H1 (cell line): ENCODE measurements at regions not wholly inside any gene's neighbourhood (a gene's known extent, or its start where the extent isn't known, plus 50 kb on each side); places are given as distances from the start of the nearest gene placed in this dataset.

Experiments used
- CTCF ChIA-PET: fragments of 300-600 bp; sonication (Branson Sonifier 250); formaldehyde crosslinking; loops from one replicate; lab custom pipeline; 2021; ENCODE audit not compliant: partially characterized antibody; lab: Charles Lee
- POLR2A ChIA-PET: fragments of 300-600 bp; sonication (Branson Sonifier 250); formaldehyde crosslinking; loops from one replicate; lab custom pipeline; 2021; ENCODE audit warnings: inconsistent platforms; ENCODE audit not compliant: partially characterized antibody; lab: Charles Lee
- DNase-seq, 2 experiments: peaks; one replicate each; pipeline versions ENCODE4 v3.0.0 to v3.0.0-alpha.2; 2010 to 2022; ENCODE audit warnings: low spot score in 2 of 2, low read depth in 1 of 2, mixed read lengths in 1 of 2
- FAIRE-seq: peaks from 2 replicates; lab custom pipeline; 2011; peaks lifted over from hg19 to GRCh38; lab: Jason Lieb, UNC
- H2AFZ ChIP-seq: 2 replicates; pipeline ENCODE4 v1.8.1; 2012; ENCODE audit warnings: low read length, inconsistent platforms
- H2AK5ac ChIP-seq: 2 replicates; pipeline ENCODE4 v1.6.1; 2013; ENCODE audit warnings: low read depth, low read length
- H2BK120ac ChIP-seq: replicated peaks from 2 replicates; pipeline ENCODE3; 2013; ENCODE audit warnings: low read depth, low read length, inconsistent platforms
- H2BK12ac ChIP-seq: 2 replicates; pipeline ENCODE4 v1.6.1; 2013; ENCODE audit warnings: low read depth, low read length
- H2BK15ac ChIP-seq: 2 replicates; pipeline ENCODE4 v1.6.1; 2013; ENCODE audit warnings: low read length
- H2BK20ac ChIP-seq: 2 replicates; pipeline ENCODE4 v1.6.1; 2013; ENCODE audit warnings: low read length
- H2BK5ac ChIP-seq: 2 replicates; pipeline ENCODE4 v1.6.1; 2013; ENCODE audit warnings: low read depth, low read length
- H3K14ac ChIP-seq: 2 replicates; pipeline ENCODE4 v1.6.1; 2013; ENCODE audit warnings: inconsistent platforms; ENCODE audit not compliant: insufficient read length
- H3K18ac ChIP-seq: 2 replicates; pipeline ENCODE4 v1.6.1; 2013; ENCODE audit warnings: low read length; ENCODE audit errors: extremely low read depth
- H3K23ac ChIP-seq: 2 replicates; pipeline ENCODE4 v1.6.1; 2013; ENCODE audit warnings: inconsistent platforms; ENCODE audit not compliant: insufficient read length
- H3K23me2 ChIP-seq: 2 replicates; pipeline ENCODE4 v1.6.1; 2013; ENCODE audit warnings: low read depth, low read length
- H3K27ac ChIP-seq: 2 replicates; pipeline ENCODE4 v1.6.1; 2011; ENCODE audit warnings: low read depth, low read length, inconsistent platforms
- H3K27me3 ChIP-seq, 4 experiments: replicated peaks in 1 of 4; 1 replicate in 1 of 4; 2 replicates in 3 of 4; pipeline versions ENCODE4 v1.6.1 to v1.8.1; 2011 to 2013; ENCODE audit warnings: low read length in 3 of 4, mild to moderate bottlenecking in 3 of 4, inconsistent platforms in 2 of 4, mixed read lengths in 2 of 4, moderate library complexity in 1 of 4; ENCODE audit not compliant: control insufficient read depth in 3 of 4, insufficient read depth in 3 of 4; ENCODE audit errors: extremely low read depth in 1 of 4
- H3K36me3 ChIP-seq, 4 experiments: 2 replicates each; pipeline versions ENCODE4 v1.6.1 to v1.8.1; 2011 to 2013; ENCODE audit warnings: mild to moderate bottlenecking in 4 of 4, low read length in 3 of 4, moderate library complexity in 2 of 4, control low read depth in 1 of 4, inconsistent platforms in 1 of 4; ENCODE audit not compliant: insufficient read depth in 4 of 4, control insufficient read depth in 2 of 4
- H3K4ac ChIP-seq: replicated peaks from 2 replicates; pipeline ENCODE3; 2013; ENCODE audit warnings: low read length, low read depth, mixed read lengths, inconsistent platforms; ENCODE audit not compliant: insufficient read length
- H3K4me1 ChIP-seq, 4 experiments: replicated peaks in 1 of 4; 1 replicate in 1 of 4; 2 replicates in 3 of 4; pipeline versions ENCODE4 v1.6.1 to v1.8.1; 2011 to 2013; ENCODE audit warnings: low read length in 3 of 4, inconsistent platforms in 2 of 4, mixed read lengths in 1 of 4; ENCODE audit not compliant: insufficient read depth in 4 of 4, control insufficient read depth in 3 of 4
- H3K4me2 ChIP-seq, 2 experiments: 2 replicates each; pipeline versions ENCODE4 v1.6.1 to v1.8.1; 2011 to 2013; ENCODE audit warnings: low read depth in 2 of 2, low read length in 2 of 2, control low read depth in 1 of 2, inconsistent platforms in 1 of 2, mild to moderate bottlenecking in 1 of 2; ENCODE audit not compliant: insufficient read depth in 1 of 2
- H3K4me3 ChIP-seq, 4 experiments: fragments of 200-600, 300-600 bp in 1 of 4; sonication (generic), shearing (Covaris generic), sonication (Bioruptor Twin) in 1 of 4; 2 replicates each; pipeline versions ENCODE4 v1.5.1 to v1.8.1; 2011 to 2016; ENCODE audit warnings: low read length in 4 of 4, low read depth in 3 of 4, control low read depth in 2 of 4, inconsistent platforms in 2 of 4, mild to moderate bottlenecking in 2 of 4, mixed read lengths in 1 of 4, moderate library complexity in 1 of 4; ENCODE audit not compliant: insufficient read depth in 2 of 4; ENCODE audit errors: extremely low read depth in 1 of 4
- H3K56ac ChIP-seq: replicated peaks from 2 replicates; pipeline ENCODE3; 2013; ENCODE audit warnings: low read depth, mild to moderate bottlenecking, mixed read lengths, low read length, inconsistent platforms; ENCODE audit not compliant: insufficient read length
- H3K79me1 ChIP-seq: 2 replicates; pipeline ENCODE4 v1.6.1; 2013; ENCODE audit warnings: low read depth, low read length, control low read depth
- H3K79me2 ChIP-seq, 2 experiments: 2 replicates each; pipeline versions ENCODE4 v1.6.1 to v1.8.1; 2012 to 2013; ENCODE audit warnings: low read length in 2 of 2, mild to moderate bottlenecking in 2 of 2, inconsistent platforms in 1 of 2; ENCODE audit not compliant: insufficient read depth in 2 of 2, control insufficient read depth in 1 of 2
- H3K9ac ChIP-seq, 4 experiments: replicated peaks in 1 of 4; 1 replicate in 1 of 4; 2 replicates in 3 of 4; pipeline versions ENCODE4 v1.6.1 to v1.8.1; 2011 to 2013; ENCODE audit warnings: low read depth in 3 of 4, low read length in 3 of 4, control low read depth in 2 of 4, mild to moderate bottlenecking in 2 of 4, moderate library complexity in 2 of 4, inconsistent platforms in 1 of 4; ENCODE audit errors: extremely low read depth in 1 of 4
- H3K9me3 ChIP-seq, 2 experiments: 2 replicates each; pipeline versions ENCODE4 v1.6.1 to v1.8.1; 2012 to 2013; ENCODE audit warnings: mild to moderate bottlenecking in 2 of 2, moderate library complexity in 2 of 2, control low read depth in 1 of 2, inconsistent platforms in 1 of 2, low read depth in 1 of 2, low read length in 1 of 2, mixed read lengths in 1 of 2; ENCODE audit not compliant: insufficient read depth in 2 of 2
- H4K20me1 ChIP-seq, 2 experiments: replicated peaks in 1 of 2; 2 replicates each; pipeline versions ENCODE3 to v1.8.1; 2011 to 2013; ENCODE audit warnings: inconsistent platforms in 2 of 2, low read length in 2 of 2, mild to moderate bottlenecking in 1 of 2; ENCODE audit not compliant: insufficient read depth in 2 of 2, control insufficient read depth in 1 of 2
- H4K5ac ChIP-seq: 2 replicates; pipeline ENCODE4 v1.6.1; 2013; ENCODE audit warnings: low read length, low read depth, mixed read lengths, inconsistent platforms; ENCODE audit not compliant: insufficient read length
- H4K8ac ChIP-seq: 2 replicates; pipeline ENCODE4 v1.8.0; 2013; ENCODE audit warnings: mild to moderate bottlenecking, moderate library complexity, low read length, inconsistent platforms; ENCODE audit not compliant: insufficient read depth; ENCODE audit errors: extremely low read depth
- H4K91ac ChIP-seq: replicated peaks from 2 replicates; pipeline ENCODE3; 2013; ENCODE audit warnings: low read length, mixed read lengths, inconsistent platforms; ENCODE audit not compliant: insufficient read length
- CEBPB ChIP-seq: IDR thresholded peaks from 2 replicates; pipeline ENCODE4 v1.6.1; 2012; ENCODE audit warnings: low read depth, low read length
- CHD1 ChIP-seq: IDR thresholded peaks from 2 replicates; pipeline ENCODE4 v1.6.1; 2012; ENCODE audit warnings: low read depth, low read length, improper control_type of control experiment
- EGR1 ChIP-seq: IDR thresholded peaks from 2 replicates; pipeline ENCODE4 v1.6.1; 2011; ENCODE audit warnings: low read depth, low read length, borderline replicate concordance
- POLR2A ChIP-seq, 2 experiments: IDR thresholded peaks; 1 replicate in 1 of 2; 2 replicates in 1 of 2; pipeline ENCODE4 v1.6.1; 2011; ENCODE audit warnings: low read depth in 2 of 2, low read length in 2 of 2, mild to moderate bottlenecking in 2 of 2; ENCODE audit errors: control extremely low read depth in 1 of 2
- RXRA ChIP-seq: IDR thresholded peaks from 2 replicates; pipeline ENCODE4 v1.6.1; 2011; ENCODE audit warnings: low read depth, mild to moderate bottlenecking, low read length, moderate library complexity; ENCODE audit not compliant: insufficient read depth
- TCF12 ChIP-seq: IDR thresholded peaks from 2 replicates; pipeline ENCODE4 v1.6.1; 2011; ENCODE audit warnings: low read depth, mild to moderate bottlenecking, low read length
- WGBS, 2 experiments: shearing (Covaris generic) in 1 of 2; methylation state at CpG; one replicate each; pipeline versions ENCODE4 v1.1.6 to v1.1.7; 2013 to 2015; ENCODE audit warnings: low lambda C conversion rate in 2 of 2, mixed read lengths in 2 of 2, inconsistent platforms in 1 of 2, low coverage in 1 of 2, missing lambda C conversion rate in 1 of 2; ENCODE audit not compliant: insufficient replicate concordance in 2 of 2, insufficient coverage in 1 of 2, insufficient read length in 1 of 2; ENCODE audit errors: extremely low coverage in 1 of 2, missing lambda C conversion rate in 1 of 2; 5-methylcytosine and 5-hydroxymethylcytosine counted together
- TF ChIP-seq, protein P1 (sequence below): IDR thresholded peaks from 2 replicates; pipeline ENCODE4 v1.6.1; 2011; ENCODE audit warnings: low read length, improper control_type of control experiment

DNA sequence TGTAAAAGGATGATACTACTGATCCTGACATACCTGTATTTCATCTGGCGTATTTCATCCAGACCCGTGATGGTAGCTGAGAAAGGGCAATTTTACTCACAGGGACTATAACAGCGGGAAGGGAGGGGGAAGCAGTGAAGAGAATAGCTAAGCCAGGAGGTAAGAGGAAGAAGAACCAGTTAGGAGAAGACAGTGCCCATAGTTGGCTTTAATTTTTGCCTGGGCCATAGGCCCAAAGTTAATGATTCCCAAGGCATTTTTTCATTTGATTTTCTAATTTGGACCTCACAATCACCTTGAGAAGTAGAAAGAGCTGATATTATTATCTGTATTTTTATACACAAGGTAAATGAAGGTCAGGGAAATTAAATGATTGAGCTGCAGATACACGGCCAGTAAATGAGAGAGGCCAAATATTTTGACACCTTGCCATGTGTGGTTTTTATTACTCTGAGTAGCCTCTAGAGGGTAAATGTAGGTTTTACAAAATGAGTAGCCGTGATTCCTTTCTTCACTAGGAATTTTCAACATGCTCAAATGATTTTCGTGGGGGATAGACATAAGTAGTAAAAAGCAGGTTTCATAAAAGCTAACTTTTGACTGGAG, 382.2 kb downstream of the FUT8 start:
- CTCF ChIA-PET = interaction anchor here (0.7 to 2.7 kb wide), 10 partner anchors 30 to 583 kb away, joined by 3 to 11 read pairs (median 3); no protein-coding TSS in a partner anchor
- Histone ChIP-seq H3K27me3 (no peaks in the 10 kb centered on the region), H2BK12ac (no peak overlapping the region), H4K5ac (no peak overlapping the region), H2BK15ac (no peak overlapping the region), H4K91ac (no peak overlapping the region), H3K4me2 (no peak overlapping the region), H3K23me2 (peaks cover 3% of the 10 kb centered on the region; the same call in 1 of the 2 replicates), H3K27ac (no peak overlapping the region), H3K56ac (no peak overlapping the region), H3K9ac (no peak overlapping the region), H2AFZ (no peak overlapping the region), H2BK120ac (no peak overlapping the region)
- POLR2A ChIA-PET = no interaction called here
- TF ChIP-seq EGR1 (no peak), CHD1 (no peak), TCF12 (no peak), POLR2A (IDR thresholded peaks at IDR 0.05; ENCODE audit: control extremely low read depth in 1 of 2, low read depth in 2 of 2, low read length in 2 of 2) (no peak), RXRA (no peak), CEBPB (no peak)
- TF ChIP-seq, protein P1, sequence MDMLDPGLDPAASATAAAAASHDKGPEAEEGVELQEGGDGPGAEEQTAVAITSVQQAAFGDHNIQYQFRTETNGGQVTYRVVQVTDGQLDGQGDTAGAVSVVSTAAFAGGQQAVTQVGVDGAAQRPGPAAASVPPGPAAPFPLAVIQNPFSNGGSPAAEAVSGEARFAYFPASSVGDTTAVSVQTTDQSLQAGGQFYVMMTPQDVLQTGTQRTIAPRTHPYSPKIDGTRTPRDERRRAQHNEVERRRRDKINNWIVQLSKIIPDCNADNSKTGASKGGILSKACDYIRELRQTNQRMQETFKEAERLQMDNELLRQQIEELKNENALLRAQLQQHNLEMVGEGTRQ = no peak
- TF ChIP-seq, all 59 proteins: peak for 0
- no peak overlapping the region for H2BK20ac ChIP-seq
- no peak overlapping the region for H3K23ac ChIP-seq
- H4K20me1 ChIP-seq = peaks cover 0 to 2% of the 10 kb centered on the region in 2 experiments
- no peak overlapping the region for H3K4me3 ChIP-seq
- WGBS, 2 experiments = 82% methylated on average over 6 of the region's 6 CpGs; no CpG with 5 or more reads in 1 of the 2 experiments
- no peaks in the 10 kb centered on the region for H3K9me3 ChIP-seq
- no peak overlapping the region for H3K18ac ChIP-seq
- no peaks in the 10 kb centered on the region for H3K36me3 ChIP-seq
- FAIRE-seq = no peak
- H3K14ac ChIP-seq = no peak overlapping the region
- H2AK5ac ChIP-seq = no peak overlapping the region
- H2BK5ac ChIP-seq = no peak overlapping the region
- no peak overlapping the region for H3K4ac ChIP-seq
- no peak overlapping the region for H4K8ac ChIP-seq
- H3K79me2 ChIP-seq = no peaks in the 10 kb centered on the region
- no peaks in the 10 kb centered on the region for H3K79me1 ChIP-seq
- DNase-seq = no peak
- H3K4me1 ChIP-seq = peaks cover 0 to 3% (median 0%) of the 10 kb centered on the region in 4 experiments; a peak in 4 of 7 replicates
